ENCODE measurements at regions not wholly inside any gene's neighbourhood (a gene's known extent, or its start where the extent isn't known, plus 50 kb on each side); places are given as distances from the start of the nearest gene placed in this dataset.

- Histone ChIP-seq H4K20me1 (ENCODE audit: insufficient read depth) (no peaks in the 10 kb centered on the region), H3K4me1 (ENCODE audit: insufficient read depth) (no peaks in the 10 kb centered on the region), H3K36me3 (ENCODE audit: low read depth) (no peaks in the 10 kb centered on the region), H3K79me2 (ENCODE audit: insufficient read depth) (no peaks in the 10 kb centered on the region), H3K27ac (no peak overlapping the region), H3K9me2 (ENCODE audit: insufficient read depth) (no peaks in the 10 kb centered on the region), H3K4me3 (no peak overlapping the region), H3K4me2 (ENCODE audit: unreplicated experiment) (no peak overlapping the region), H3K27me3 (replicated peaks; ENCODE audit: insufficient read depth) (no peaks in the 10 kb centered on the region), H3F3A (ENCODE audit: insufficient read depth) (no peaks in the 10 kb centered on the region), H3K9me3 (ENCODE audit: low read depth) (no peaks in the 10 kb centered on the region), H3K9ac (no peak overlapping the region), H2AFZ (no peak overlapping the region)
- 88 to 90% methylated on average over 5 of the region's 5 CpGs for WGBS, 2 experiments (ENCODE audit: low coverage in 1 of 2, low lambda C conversion rate in 2 of 2, missing lambda C conversion rate in 2 of 2)
- no peak for DNase-seq
- TF ChIP-seq EZH2 (IDR thresholded peaks at IDR 0.05; ENCODE audit: insufficient read depth, poor library complexity, severe bottlenecking), result no peak
- no peak for TF ChIP-seq EZH2phosphoT487 (IDR thresholded peaks at IDR 0.05; ENCODE audit: insufficient read depth, low read depth)
- in situ Hi-C loops (cut with MboI), result no loop called here
Measured at GRCh38 chr3:64743156-64743886, 55.5 kb upstream of the ADAMTS9 start.

DNA sequence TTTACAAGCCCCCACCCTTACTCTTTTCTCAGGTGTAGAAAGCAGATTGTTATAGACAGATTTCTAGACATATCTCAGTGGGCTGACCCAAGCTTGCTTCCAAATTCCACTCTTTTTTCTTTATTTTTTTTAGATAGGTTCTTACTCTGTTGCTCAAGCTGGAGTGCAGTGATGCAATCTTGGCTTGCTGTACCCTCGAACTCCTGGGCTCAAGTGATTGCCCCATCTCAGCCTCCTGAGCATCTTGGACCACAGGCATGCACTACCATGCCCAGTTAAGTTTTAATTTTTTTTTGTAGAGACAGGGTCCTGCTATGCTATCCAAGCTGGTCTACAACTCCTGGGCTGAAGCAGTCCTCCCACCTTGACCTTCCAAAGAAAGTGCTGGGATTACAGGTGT lies 53.5 kb upstream of the ADAMTS9 start:
- H3K4me2 ChIP-seq (ENCODE audit: unreplicated experiment), result no peak overlapping the region
- whole genome bisulfite sequencing, 2 experiments (ENCODE audit: low coverage in 1 of 2, low lambda C conversion rate in 2 of 2, missing lambda C conversion rate in 2 of 2), result 20 to 27% methylated on average over 1 of the region's 1 CpG

DNA sequence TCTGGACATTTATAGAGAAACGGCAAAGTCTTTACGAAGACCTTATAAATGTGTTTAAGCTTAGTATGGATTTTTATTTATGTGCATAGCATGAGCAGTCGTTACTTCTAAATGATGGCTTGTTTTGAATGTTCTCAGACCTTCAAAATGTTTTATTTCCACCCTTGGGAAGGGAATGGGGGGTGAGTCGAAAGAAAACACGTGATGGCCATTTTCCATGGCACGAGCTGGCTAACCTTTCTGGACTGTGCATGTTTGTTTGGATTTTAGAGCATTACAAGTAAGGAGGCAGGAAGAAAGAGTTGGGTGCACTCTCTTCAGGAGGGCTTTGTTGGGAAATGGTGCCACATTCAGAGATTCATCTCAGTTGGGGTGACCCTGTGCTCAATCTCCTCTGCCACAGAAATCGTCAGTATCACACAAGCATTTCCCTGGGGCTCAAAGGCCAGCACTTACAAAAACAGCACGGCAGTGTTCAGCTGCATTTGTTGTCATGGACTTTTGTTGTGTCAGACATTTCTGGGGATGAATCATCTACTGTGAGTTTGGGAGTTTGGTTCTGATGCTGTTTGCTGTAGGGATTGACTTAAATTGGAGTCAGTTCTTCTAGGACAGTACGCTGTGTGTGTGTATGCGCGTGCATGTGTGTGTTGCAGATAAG lies 52.3 kb upstream of the ADAMTS9 start:
- H4K20me1 ChIP-seq (ENCODE audit: insufficient read depth), result no peaks in the 10 kb centered on the region
- H3K27me3 ChIP-seq (replicated peaks; ENCODE audit: insufficient read depth), result no peaks in the 10 kb centered on the region
- no peak overlapping the region for H3K27ac ChIP-seq
- no peaks in the 10 kb centered on the region for H3K4me1 ChIP-seq (ENCODE audit: insufficient read depth)
- H3K79me2 ChIP-seq (ENCODE audit: insufficient read depth), result no peaks in the 10 kb centered on the region
- no peaks in the 10 kb centered on the region for H3F3A ChIP-seq (ENCODE audit: insufficient read depth)
- H2AFZ ChIP-seq, result no peak overlapping the region
- 81% methylated on average over 11 of the region's 11 CpGs for WGBS, 2 experiments (ENCODE audit: low coverage in 1 of 2, low lambda C conversion rate in 2 of 2, missing lambda C conversion rate in 2 of 2)
- H3K4me3 ChIP-seq, result no peak overlapping the region
- no peak overlapping the region for H3K9ac ChIP-seq
- peak; percentile 35 for DNase-seq
- in situ Hi-C loops (cut with MboI), result no loop called here
- H3K9me3 ChIP-seq (ENCODE audit: low read depth), result no peaks in the 10 kb centered on the region
- no peak overlapping the region for H3K4me2 ChIP-seq (ENCODE audit: unreplicated experiment)
- no peak for TF ChIP-seq EZH2phosphoT487 (IDR thresholded peaks at IDR 0.05; ENCODE audit: insufficient read depth, low read depth)
- TF ChIP-seq EZH2 (IDR thresholded peaks at IDR 0.05; ENCODE audit: insufficient read depth, poor library complexity, severe bottlenecking), result no peak
- H3K9me2 ChIP-seq (ENCODE audit: insufficient read depth), result no peaks in the 10 kb centered on the region
- H3K36me3 ChIP-seq (ENCODE audit: low read depth), result no peaks in the 10 kb centered on the region

More for the DNA sequence above, 53.5 kb upstream of the ADAMTS9 start:
- peak; percentile 26 for DNase-seq
- no peaks in the 10 kb centered on the region for H3K9me2 ChIP-seq (ENCODE audit: insufficient read depth)
- no peaks in the 10 kb centered on the region for H3K27me3 ChIP-seq (replicated peaks; ENCODE audit: insufficient read depth)
- H3K4me1 ChIP-seq (ENCODE audit: insufficient read depth), result no peaks in the 10 kb centered on the region
- no peaks in the 10 kb centered on the region for H3K9me3 ChIP-seq (ENCODE audit: low read depth)
- H3F3A ChIP-seq (ENCODE audit: insufficient read depth), result no peaks in the 10 kb centered on the region
- H2AFZ ChIP-seq, result no peak overlapping the region
- H3K4me3 ChIP-seq, result no peak overlapping the region
- no peak overlapping the region for H3K27ac ChIP-seq
- no peaks in the 10 kb centered on the region for H4K20me1 ChIP-seq (ENCODE audit: insufficient read depth)
- no peaks in the 10 kb centered on the region for H3K36me3 ChIP-seq (ENCODE audit: low read depth)
- no peaks in the 10 kb centered on the region for H3K79me2 ChIP-seq (ENCODE audit: insufficient read depth)
- in situ Hi-C loops (cut with MboI), result no loop called here
- no peak for TF ChIP-seq EZH2phosphoT487 (IDR thresholded peaks at IDR 0.05; ENCODE audit: insufficient read depth, low read depth)
- no peak for TF ChIP-seq EZH2 (IDR thresholded peaks at IDR 0.05; ENCODE audit: insufficient read depth, poor library complexity, severe bottlenecking)
- no peak overlapping the region for H3K9ac ChIP-seq
